CD4-positive, alpha-beta T cell treated with Interleukin-2 at 100 ng/mL for 4 hours (primary cell): ENCODE measurements at regions not wholly inside any gene's neighbourhood (a gene's known extent, or its start where the extent isn't known, plus 50 kb on each side); places are given as distances from the start of the nearest gene placed in this dataset.
"Not testable (repeated sequence)": the region's sequence is repeated elsewhere in the genome, so short reads cannot be mapped to it uniquely, and the experiment has no call there.

Experiments used
- DNase-seq: peaks from one replicate; pipeline ENCODE4 v3.0.0-alpha.2; 2020; ENCODE audit warnings: low spot score

DNA sequence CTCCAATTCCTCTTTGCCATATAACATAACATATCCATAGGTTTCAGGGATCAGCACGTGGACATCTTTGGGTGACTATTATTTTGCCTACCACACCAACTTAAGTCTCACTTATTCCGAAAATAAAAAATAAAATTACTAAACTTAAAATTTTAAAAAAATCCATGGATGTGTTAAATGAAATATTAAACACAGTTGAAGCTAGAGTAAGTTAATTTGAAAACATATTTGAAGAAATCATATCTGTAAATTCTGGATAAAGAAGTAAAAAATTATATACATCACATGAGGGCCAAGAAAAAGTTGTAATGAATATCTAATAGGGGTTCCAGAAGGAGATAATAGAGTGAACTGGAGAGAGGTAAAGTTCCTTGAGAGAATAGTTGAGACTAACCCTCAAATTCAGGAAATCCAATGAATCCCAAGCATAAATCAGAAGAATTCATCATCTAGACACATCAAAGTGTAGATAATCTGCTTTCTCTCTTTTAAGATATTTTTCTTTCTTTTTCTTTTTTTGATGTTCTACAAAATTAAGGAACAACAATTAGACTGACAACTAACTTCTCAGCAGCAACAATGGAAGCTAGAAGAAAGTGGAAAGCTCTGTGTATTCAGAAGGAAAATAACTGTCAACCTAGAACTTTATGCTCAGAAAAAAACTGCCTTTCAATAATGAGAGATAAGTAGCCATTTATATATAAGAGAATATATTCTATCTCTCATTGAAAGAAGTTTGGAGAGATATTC is 147.4 kb downstream of the ABHD5 start:
- DNase-seq, result no peak

DNA sequence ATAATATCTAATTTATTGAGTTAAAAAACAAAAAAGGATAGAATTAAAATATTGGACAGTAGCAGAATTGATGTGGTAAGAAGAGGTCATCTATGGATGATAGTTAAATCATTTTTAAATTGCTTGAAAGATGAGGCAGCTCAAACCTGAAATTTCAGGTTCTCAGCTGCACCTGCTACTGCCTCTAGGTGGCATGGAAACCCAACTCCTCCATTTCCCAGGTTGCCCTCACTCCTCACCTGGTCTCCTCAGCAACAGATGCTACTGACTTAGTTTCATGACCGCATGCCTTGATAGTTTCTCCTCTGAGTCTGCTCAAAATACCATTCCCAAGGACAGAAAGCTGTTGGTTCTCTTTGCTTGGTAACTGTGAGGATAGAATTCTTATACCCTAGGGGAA is 148.1 kb downstream of the ABHD5 start:
- DNase-seq, result no peak

GRCh38 chr3:43843386-43843785 is 152.6 kb downstream of the ABHD5 start:
- no peak for DNase-seq

DNA sequence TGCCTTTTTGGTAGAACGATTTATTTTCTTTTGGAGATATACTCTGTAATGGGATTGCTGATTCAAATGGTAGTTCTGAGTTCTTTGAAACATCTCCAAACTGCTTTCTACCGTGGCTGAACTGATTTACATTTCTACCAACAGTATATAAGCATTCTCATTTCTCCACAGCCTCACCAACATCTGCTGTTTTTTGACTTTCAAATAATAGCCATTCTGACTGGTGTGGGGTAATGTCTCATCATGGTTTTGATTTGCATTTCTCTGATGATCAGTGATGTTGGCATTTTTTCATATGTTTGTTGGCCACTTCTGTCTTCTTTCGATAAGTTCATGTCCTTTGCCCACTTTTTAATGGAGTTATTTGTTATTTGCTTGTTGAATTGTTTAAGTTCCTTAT is 154.0 kb downstream of the ABHD5 start:
- DNase-seq, result no peak

DNA sequence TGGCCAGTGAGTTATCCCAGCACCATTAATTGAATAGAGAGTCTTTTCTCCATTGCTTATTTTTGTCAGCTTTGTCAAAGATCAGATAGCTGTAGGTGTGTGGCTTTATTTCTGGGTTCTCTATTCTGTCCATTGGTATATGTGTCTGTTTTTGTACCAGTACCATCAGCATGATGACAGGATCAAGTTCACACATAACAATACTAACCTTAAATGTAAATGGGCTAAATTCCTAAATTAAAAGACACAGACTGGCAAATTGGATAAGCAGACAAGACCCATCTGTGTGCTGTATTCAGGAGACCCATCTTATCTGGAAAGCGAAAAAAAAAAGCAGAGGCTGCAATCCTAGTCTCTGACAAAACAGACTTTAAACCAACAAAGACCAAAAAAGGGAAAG is 154.8 kb downstream of the ABHD5 start:
- DNase-seq, result not testable (repeated sequence)

- DNase-seq, result no peak
Observed at GRCh38 chr3:43852066-43852465, 161.3 kb downstream of the ABHD5 start.

GRCh38 chr3:43854283-43854682 is 163.5 kb downstream of the ABHD5 start:
- no peak for DNase-seq

- no peak for DNase-seq
Observed at GRCh38 chr3:43854916-43855315, 164.2 kb downstream of the ABHD5 start.

DNA sequence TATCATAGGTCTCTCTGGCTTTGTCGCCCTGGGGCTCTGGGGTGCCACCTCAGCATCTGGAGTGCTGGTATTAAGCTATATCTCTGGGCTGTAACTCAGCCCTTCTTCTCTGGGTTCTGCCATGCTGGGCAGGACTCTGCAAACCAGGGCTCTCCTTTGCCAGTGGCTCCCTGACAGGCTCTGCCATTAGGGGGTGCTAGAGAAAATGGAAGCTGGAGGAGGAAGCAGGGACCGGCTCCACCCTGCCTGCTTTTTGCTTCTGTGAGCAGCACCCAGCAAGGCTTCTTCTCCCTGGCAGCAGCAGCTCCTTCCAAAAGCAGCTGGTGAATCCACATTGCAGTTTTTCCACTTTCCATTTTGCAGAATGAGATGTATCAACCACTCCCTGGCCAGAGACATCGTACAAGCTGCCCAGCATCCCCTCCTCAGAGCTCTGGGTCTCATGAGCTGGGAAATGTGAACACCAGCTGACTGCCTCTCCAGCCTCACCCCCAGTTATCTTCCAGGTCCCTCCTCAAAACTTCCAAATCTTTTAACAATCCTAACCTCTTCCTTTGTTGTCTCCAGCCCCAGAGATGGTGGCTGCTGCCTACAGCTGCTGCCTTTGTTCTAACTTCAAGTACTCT is 165.0 kb downstream of the ABHD5 start:
- DNase-seq, result peak; percentile 3

GRCh38 chr3:43856351-43856750 is 165.6 kb downstream of the ABHD5 start:
- DNase-seq, result no peak

DNA sequence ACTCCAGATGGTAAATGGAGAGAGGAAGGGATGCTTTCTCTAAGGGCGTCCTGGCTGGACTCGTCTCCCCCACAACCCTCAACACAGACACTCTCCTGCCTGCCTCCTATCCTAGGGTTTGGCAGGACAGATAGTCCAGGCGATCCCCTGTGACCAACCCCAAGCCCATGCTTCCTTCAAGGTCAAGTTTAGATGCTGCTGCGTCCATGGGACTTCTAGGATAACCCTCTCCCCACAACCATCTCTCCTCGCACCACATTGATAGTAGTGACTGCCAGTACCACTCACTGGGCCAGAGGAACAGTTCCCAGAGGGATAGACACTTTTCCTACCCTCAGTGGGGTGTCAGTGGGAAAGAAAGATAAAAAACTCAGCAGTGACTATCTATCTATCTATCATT is 166.0 kb downstream of the ABHD5 start:
- DNase-seq, result no peak

- no peak for DNase-seq
Observed at GRCh38 chr3:43857361-43858293, 166.9 kb downstream of the ABHD5 start.

DNA sequence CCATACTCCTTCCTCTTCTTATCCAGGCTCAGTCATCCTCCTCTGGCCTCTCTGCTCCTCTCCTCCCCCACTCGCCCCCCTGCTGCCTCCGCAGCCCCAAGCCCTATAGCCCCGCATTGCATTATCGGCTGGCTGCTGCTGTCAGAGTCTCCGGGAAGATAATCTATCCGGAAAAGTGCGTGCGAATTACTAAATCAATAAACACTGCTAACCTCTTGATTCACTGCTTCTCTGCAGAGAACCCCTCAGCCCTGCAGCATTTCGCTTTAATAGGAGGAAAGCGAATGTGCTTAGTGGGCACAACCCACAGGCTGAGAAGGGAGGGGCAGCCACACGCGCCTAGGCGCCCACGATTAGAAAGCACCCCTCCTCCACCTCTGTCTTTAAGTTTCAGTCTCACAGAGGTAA is 167.6 kb downstream of the ABHD5 start:
- DNase-seq, result no peak

- DNase-seq, result no peak
Observed at GRCh38 chr3:43859766-43860165, 169.0 kb downstream of the ABHD5 start.

GRCh38 chr3:43861635-43862034 is 170.9 kb downstream of the ABHD5 start:
- no peak for DNase-seq

GRCh38 chr3:43862470-43862869 is 171.7 kb downstream of the ABHD5 start:
- DNase-seq, result no peak

DNA sequence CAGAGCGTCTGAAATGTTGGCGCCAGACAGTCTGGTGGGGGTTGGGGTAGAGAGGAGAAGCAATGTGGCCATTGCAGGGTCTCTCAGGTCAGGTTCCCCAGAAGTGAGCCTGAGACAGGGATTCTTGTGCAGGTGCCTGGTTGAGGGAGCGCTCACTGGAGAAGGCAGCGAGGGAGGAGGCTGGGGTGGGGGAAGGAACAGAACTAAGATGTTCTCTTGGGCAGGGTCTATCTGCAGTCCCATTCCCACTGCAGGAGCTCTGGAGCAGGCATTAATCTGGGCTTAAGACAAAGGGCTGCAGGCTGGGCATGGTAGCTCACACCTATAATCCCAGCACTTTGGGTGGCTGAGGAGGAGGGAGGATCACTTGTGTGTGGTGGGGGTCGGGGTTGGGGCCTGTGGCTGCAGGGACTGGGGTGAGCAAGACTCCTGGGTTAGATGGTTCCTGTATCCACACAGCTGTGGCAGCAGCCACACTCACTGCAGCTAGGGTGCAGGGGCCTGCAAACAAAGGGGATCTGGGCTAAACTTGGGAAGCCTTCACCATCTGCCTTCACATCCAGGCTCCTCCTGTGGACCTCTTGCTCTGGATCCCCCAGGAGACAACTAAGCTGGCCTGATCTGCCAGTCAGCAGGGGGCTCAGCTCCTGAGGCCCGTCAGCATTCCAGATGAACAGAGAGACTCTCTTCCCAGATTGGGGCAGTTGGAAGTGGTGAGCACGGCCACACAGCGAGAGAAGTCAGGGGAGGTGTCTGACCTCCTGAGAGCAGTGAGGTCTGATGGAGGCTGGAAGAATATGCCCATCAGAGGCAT is 172.5 kb downstream of the ABHD5 start:
- no peak for DNase-seq

- DNase-seq, result no peak
Observed at GRCh38 chr3:43863966-43864933, 173.5 kb downstream of the ABHD5 start.

DNA sequence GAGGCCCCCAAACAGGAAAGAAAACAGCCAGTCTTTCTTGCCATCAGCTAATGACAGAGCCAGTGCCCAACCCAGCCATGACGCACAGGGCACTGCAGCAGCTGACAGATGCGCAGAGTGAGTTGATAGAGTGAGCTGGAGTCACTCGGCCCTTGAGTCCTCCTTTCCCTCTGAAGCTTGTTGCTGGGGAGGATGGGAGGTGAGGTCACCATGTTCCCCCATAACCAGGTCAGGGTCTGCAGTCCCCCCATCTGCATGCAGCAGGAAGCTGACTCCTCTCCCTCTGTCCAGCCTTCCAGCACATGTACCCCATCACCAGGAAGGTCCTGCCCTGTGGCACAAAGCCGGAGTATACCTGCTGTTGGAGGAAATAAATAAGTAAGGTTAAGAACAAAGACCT is 174.6 kb downstream of the ABHD5 start:
- no peak for DNase-seq

DNA sequence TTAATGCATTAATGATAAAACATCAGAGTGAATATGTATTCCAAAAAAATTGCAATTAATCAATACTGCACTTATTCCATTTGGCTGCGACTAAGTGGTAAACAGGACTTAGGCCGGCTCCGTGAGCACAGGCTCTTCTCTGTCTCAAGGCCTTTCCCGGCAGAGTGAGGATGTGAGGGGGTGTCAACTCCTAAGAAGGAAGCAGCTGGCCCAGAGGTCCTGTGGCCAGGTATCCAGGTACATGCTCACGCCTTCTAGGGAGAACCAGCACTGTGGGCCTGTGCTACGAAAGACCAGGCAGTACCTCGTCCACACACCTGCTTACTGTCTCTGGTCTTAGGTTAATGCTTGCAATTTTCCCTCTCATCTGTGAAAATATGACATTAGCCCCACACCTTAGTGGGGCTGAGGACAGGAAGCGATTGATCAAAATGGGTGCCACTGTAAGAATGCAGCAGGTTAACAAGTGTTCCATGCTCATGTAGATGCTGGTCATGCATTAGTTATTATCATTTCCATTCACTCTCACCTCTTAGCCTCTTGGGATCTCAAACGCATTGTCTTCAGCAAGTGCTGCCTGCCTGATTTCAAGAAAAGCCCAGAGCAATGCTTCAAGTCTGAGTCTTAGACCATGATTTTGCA is 175.3 kb downstream of the ABHD5 start:
- DNase-seq, result no peak
